GM12878 (cell line): ENCODE measurements at regions not wholly inside any gene's neighbourhood (a gene's known extent, or its start where the extent isn't known, plus 50 kb on each side); places are given as distances from the start of the nearest gene placed in this dataset.

Source experiments
- ATAC-seq: fragments of 200-7000 bp; cut with Tn5 transposase; 3 replicates; pipeline ENCODE4 v1.9.1; 2020; ENCODE audit warnings: mild to moderate bottlenecking, moderate library complexity
- BruUV-seq: library from RNA; stranded (reverse); fragments of 400-500 nt; replicated peaks from 2 replicates; lab custom pipeline; 2021; lab: Mats Ljungman, UMichigan
- CTCF ChIA-PET: fragments of 300-600 bp; sonication (Branson Sonifier 250); formaldehyde crosslinking; extraction: SDS; loops from one replicate; lab custom pipeline; 2021; ENCODE audit warnings: inconsistent platforms; lab: Yijun Ruan, JAX
- POLR2A ChIA-PET: fragments of 350-600 bp; formaldehyde crosslinking; extraction: SDS; loops from one replicate; lab custom pipeline; 2021; ENCODE audit warnings: inconsistent platforms; lab: Charles Lee
- RAD21 ChIA-PET: fragments of 300-600 bp; sonication (Branson Sonifier 250); formaldehyde crosslinking; loops from one replicate; lab custom pipeline; 2023; ENCODE audit warnings: antibody characterized with exemption; ENCODE audit not compliant: unreplicated experiment; lab: Charles Lee
- SMC1A ChIA-PET: fragments of 300-600 bp; sonication (Branson Sonifier 250); formaldehyde crosslinking; loops from one replicate; lab custom pipeline; 2023; ENCODE audit not compliant: unreplicated experiment, uncharacterized antibody; lab: Charles Lee
- DNase-seq: peaks from one replicate; pipeline ENCODE4 v3.0.0-alpha.2; 2011; ENCODE audit warnings: low read depth, low spot score
- FAIRE-seq: peaks from 3 replicates; lab custom pipeline; 2011; peaks lifted over from hg19 to GRCh38; lab: Jason Lieb, UNC
- H2AFZ ChIP-seq: 2 replicates; pipeline ENCODE4 v1.6.0; 2011; ENCODE audit warnings: low read depth, low read length, control low read depth; ENCODE audit not compliant: control insufficient read depth
- H3K27ac ChIP-seq: 2 replicates; pipeline ENCODE4 v1.5.1; 2011; ENCODE audit warnings: control low read depth; ENCODE audit not compliant: control insufficient read depth, insufficient read depth
- H3K27me3 ChIP-seq, 2 experiments: replicated peaks in 1 of 2; 2 replicates each; pipeline versions ENCODE4 v1.6.0 to v1.6.1; 2011; ENCODE audit warnings: low read length in 1 of 2; ENCODE audit not compliant: control insufficient read depth in 2 of 2, insufficient read depth in 2 of 2
- H3K36me3 ChIP-seq, 2 experiments: 2 replicates each; pipeline ENCODE4 v1.5.1; 2011; ENCODE audit warnings: low read length in 1 of 2; ENCODE audit not compliant: control insufficient read depth in 2 of 2, insufficient read depth in 2 of 2
- H3K4me1 ChIP-seq: 2 replicates; pipeline ENCODE4 v1.6.1; 2011; ENCODE audit warnings: mild to moderate bottlenecking, low read length, moderate library complexity, mixed read lengths; ENCODE audit not compliant: control insufficient read depth, insufficient read depth
- H3K4me2 ChIP-seq: 2 replicates; pipeline ENCODE4 v1.6.0; 2011; ENCODE audit warnings: control low read depth; ENCODE audit not compliant: control insufficient read depth, insufficient read depth
- H3K4me3 ChIP-seq: fragments of 200-600 bp; sonication (generic); 2 replicates; pipeline ENCODE4 v1.5.1; 2016
- H3K79me2 ChIP-seq: 2 replicates; pipeline ENCODE4 v1.6.0; 2011; ENCODE audit warnings: low read length; ENCODE audit not compliant: control insufficient read depth, insufficient read depth
- H3K9ac ChIP-seq: 2 replicates; pipeline ENCODE4 v1.8.0; 2011; ENCODE audit warnings: low read length, control low read depth, mixed read lengths; ENCODE audit not compliant: control insufficient read depth, insufficient read depth
- H3K9me3 ChIP-seq: replicated peaks from 3 replicates; pipeline ENCODE4 v1.5.1; 2011; ENCODE audit warnings: mild to moderate bottlenecking, low read length; ENCODE audit not compliant: control insufficient read depth, insufficient read depth
- H4K20me1 ChIP-seq: 2 replicates; pipeline ENCODE4 v1.6.0; 2011; ENCODE audit not compliant: control insufficient read depth, insufficient read depth
- ESRRA ChIP-seq: IDR thresholded peaks from 2 replicates; pipeline ENCODE4 v1.6.1; 2012; ENCODE audit warnings: mild to moderate bottlenecking, low read length, improper control_type of control experiment
- JUND ChIP-seq: IDR thresholded peaks from 2 replicates; pipeline ENCODE4 v1.6.1; 2012; ENCODE audit warnings: low read depth, mild to moderate bottlenecking, low read length, improper control_type of control experiment, moderate library complexity
- KDM1A ChIP-seq: fragments of 200-600 bp; sonication (generic); IDR thresholded peaks from 2 replicates; pipeline ENCODE4 v1.6.1; 2016; ENCODE audit warnings: borderline replicate concordance
- MTA3 ChIP-seq: IDR thresholded peaks from 2 replicates; pipeline ENCODE4 v1.6.1; 2012; ENCODE audit warnings: low read length, inconsistent platforms, borderline replicate concordance
- NFYA ChIP-seq: IDR thresholded peaks from 2 replicates; pipeline ENCODE4 v1.6.1; 2011; ENCODE audit warnings: low read depth, mild to moderate bottlenecking, low read length, improper control_type of control experiment, borderline replicate concordance
- POU2F2 ChIP-seq: IDR thresholded peaks from 3 replicates; pipeline ENCODE4 v1.6.1; 2011; ENCODE audit warnings: low read depth, mild to moderate bottlenecking, low read length, borderline replicate concordance
- RAD51 ChIP-seq: fragments of 450-650 bp; IDR thresholded peaks from 2 replicates; pipeline ENCODE4 v1.6.1; 2016; ENCODE audit warnings: moderate library complexity, mild to moderate bottlenecking, inconsistent platforms
- SIX5 ChIP-seq: IDR thresholded peaks from 2 replicates; pipeline ENCODE4 v1.6.1; 2011; ENCODE audit warnings: mild to moderate bottlenecking, low read depth, low read length, moderate library complexity; ENCODE audit not compliant: severe bottlenecking
- SMAD5 ChIP-seq: IDR thresholded peaks from 2 replicates; pipeline ENCODE4 v1.6.1; 2016; ENCODE audit warnings: antibody characterized with exemption, low read depth
- SRF ChIP-seq, 2 experiments: IDR thresholded peaks; 2 replicates each; pipeline ENCODE4 v1.6.1; 2011; ENCODE audit warnings: low read depth in 2 of 2, low read length in 2 of 2, mild to moderate bottlenecking in 1 of 2, moderate library complexity in 1 of 2
- TBL1XR1 ChIP-seq: IDR thresholded peaks from 2 replicates; pipeline ENCODE4 v1.6.1; 2012; ENCODE audit warnings: low read depth, low read length, improper control_type of control experiment
- WGBS: methylation state at CpG from one replicate; pipeline ENCODE4 v1.1.6; 2016; ENCODE audit warnings: low lambda C conversion rate; ENCODE audit not compliant: insufficient replicate concordance, insufficient coverage; ENCODE audit errors: missing lambda C conversion rate; 5-methylcytosine and 5-hydroxymethylcytosine counted together
- in situ Hi-C: fragments of 300-500 bp; cut with MboI; formaldehyde crosslinking; loops from 9 replicates; pipeline ENCODE4 v1.14.3; 2018; ENCODE audit warnings: mixed read lengths
- intact Hi-C: fragments of 100-400 bp; cut with micrococcal nuclease; formaldehyde crosslinking; loops from one replicate; pipeline ENCODE4 v1.14.2; 2022; ENCODE audit not compliant: unreplicated experiment
- TF ChIP-seq, protein P1 (sequence below): fragments of 450-650 bp; IDR thresholded peaks from 2 replicates; pipeline ENCODE4 v1.6.1; 2017; ENCODE audit warnings: low read depth, mild to moderate bottlenecking, moderate library complexity
- TF ChIP-seq, protein P2 (sequence below): IDR thresholded peaks from 2 replicates; pipeline ENCODE4 v1.6.1; 2012; ENCODE audit warnings: improper control_type of control experiment, low read depth, low read length; ENCODE audit not compliant: insufficient replicate concordance

DNA sequence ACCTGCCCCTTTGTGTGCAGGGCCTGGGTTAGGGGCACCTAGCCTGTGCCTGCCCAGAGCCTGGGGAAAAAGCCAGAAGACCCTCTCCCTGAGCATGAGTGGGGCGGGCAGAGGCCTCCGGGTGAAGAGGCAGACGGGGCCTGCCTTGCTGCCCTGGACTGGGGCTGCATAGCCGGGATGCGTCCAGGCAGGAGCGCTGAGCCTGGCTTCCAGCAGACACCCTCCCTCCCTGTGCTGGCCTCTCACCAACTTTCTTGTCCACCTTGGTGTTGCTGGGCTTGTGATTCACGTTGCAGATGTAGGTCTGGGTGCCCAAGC, 216.1 kb downstream of the TMEM121 start:
- RAD21 ChIA-PET = no interaction called here
- no TSS peak for BruUV-seq
- Histone ChIP-seq H3K36me3 (no peaks in the 10 kb centered on the region), H3K27ac (no peak overlapping the region), H3K79me2 (no peaks in the 10 kb centered on the region), H3K4me3 (no peak overlapping the region), H3K9me3 (no peaks in the 10 kb centered on the region)
- SMC1A ChIA-PET = no interaction called here
- POLR2A ChIA-PET = no interaction called here
- intact Hi-C loops = loop anchor here (5.0 kb wide), 1 partner anchor 115 kb away; no protein-coding TSS in a partner anchor
- CTCF ChIA-PET = no interaction called here
- no peak for ATAC-seq
- TF ChIP-seq ESRRA (no peak), KDM1A (no peak), NFYA (no peak), MTA3 (no peak), SMAD5 (no peak), SIX5 (no peak), JUND (no peak), SRF (IDR thresholded peaks at IDR 0.05; ENCODE audit: low read depth in 2 of 2, low read length in 2 of 2) (no peak), POU2F2 (no peak), TBL1XR1 (no peak), RAD51 (no peak)
- TF ChIP-seq, protein P1, sequence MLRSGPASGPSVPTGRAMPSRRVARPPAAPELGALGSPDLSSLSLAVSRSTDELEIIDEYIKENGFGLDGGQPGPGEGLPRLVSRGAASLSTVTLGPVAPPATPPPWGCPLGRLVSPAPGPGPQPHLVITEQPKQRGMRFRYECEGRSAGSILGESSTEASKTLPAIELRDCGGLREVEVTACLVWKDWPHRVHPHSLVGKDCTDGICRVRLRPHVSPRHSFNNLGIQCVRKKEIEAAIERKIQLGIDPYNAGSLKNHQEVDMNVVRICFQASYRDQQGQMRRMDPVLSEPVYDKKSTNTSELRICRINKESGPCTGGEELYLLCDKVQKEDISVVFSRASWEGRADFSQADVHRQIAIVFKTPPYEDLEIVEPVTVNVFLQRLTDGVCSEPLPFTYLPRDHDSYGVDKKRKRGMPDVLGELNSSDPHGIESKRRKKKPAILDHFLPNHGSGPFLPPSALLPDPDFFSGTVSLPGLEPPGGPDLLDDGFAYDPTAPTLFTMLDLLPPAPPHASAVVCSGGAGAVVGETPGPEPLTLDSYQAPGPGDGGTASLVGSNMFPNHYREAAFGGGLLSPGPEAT = no peak
- TF ChIP-seq, protein P2, sequence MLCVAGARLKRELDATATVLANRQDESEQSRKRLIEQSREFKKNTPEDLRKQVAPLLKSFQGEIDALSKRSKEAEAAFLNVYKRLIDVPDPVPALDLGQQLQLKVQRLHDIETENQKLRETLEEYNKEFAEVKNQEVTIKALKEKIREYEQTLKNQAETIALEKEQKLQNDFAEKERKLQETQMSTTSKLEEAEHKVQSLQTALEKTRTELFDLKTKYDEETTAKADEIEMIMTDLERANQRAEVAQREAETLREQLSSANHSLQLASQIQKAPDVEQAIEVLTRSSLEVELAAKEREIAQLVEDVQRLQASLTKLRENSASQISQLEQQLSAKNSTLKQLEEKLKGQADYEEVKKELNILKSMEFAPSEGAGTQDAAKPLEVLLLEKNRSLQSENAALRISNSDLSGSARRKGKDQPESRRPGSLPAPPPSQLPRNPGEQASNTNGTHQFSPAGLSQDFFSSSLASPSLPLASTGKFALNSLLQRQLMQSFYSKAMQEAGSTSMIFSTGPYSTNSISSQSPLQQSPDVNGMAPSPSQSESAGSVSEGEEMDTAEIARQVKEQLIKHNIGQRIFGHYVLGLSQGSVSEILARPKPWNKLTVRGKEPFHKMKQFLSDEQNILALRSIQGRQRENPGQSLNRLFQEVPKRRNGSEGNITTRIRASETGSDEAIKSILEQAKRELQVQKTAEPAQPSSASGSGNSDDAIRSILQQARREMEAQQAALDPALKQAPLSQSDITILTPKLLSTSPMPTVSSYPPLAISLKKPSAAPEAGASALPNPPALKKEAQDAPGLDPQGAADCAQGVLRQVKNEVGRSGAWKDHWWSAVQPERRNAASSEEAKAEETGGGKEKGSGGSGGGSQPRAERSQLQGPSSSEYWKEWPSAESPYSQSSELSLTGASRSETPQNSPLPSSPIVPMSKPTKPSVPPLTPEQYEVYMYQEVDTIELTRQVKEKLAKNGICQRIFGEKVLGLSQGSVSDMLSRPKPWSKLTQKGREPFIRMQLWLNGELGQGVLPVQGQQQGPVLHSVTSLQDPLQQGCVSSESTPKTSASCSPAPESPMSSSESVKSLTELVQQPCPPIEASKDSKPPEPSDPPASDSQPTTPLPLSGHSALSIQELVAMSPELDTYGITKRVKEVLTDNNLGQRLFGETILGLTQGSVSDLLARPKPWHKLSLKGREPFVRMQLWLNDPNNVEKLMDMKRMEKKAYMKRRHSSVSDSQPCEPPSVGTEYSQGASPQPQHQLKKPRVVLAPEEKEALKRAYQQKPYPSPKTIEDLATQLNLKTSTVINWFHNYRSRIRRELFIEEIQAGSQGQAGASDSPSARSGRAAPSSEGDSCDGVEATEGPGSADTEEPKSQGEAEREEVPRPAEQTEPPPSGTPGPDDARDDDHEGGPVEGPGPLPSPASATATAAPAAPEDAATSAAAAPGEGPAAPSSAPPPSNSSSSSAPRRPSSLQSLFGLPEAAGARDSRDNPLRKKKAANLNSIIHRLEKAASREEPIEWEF = no peak
- TF ChIP-seq, all 136 proteins: peak for 0
- in situ Hi-C loops = no loop called here
- Histone ChIP-seq H3K4me1 (no peaks in the 10 kb centered on the region), H4K20me1 (no peaks in the 10 kb centered on the region), H3K4me2 (no peak overlapping the region), H2AFZ (no peak overlapping the region), H3K27me3 (no peaks in the 10 kb centered on the region; a peak in 2 of 4 replicates), H3K9ac (no peak overlapping the region)
- 84% methylated on average over 7 of the region's 7 CpGs for WGBS
- FAIRE-seq = no peak
- DNase-seq = no peak
